HL-60/S4 (cell line): ENCODE measurements at regions not wholly inside any gene's neighbourhood (a gene's known extent, or its start where the extent isn't known, plus 50 kb on each side); places are given as distances from the start of the nearest gene placed in this dataset.

ENCODE experiments used
- in situ Hi-C: fragments of 300-500 bp; cut with MboI; formaldehyde crosslinking; loops from 2 replicates; pipeline ENCODE4 v1.14.3; 2022; ENCODE audit warnings: low sequenced_read_pairs

DNA sequence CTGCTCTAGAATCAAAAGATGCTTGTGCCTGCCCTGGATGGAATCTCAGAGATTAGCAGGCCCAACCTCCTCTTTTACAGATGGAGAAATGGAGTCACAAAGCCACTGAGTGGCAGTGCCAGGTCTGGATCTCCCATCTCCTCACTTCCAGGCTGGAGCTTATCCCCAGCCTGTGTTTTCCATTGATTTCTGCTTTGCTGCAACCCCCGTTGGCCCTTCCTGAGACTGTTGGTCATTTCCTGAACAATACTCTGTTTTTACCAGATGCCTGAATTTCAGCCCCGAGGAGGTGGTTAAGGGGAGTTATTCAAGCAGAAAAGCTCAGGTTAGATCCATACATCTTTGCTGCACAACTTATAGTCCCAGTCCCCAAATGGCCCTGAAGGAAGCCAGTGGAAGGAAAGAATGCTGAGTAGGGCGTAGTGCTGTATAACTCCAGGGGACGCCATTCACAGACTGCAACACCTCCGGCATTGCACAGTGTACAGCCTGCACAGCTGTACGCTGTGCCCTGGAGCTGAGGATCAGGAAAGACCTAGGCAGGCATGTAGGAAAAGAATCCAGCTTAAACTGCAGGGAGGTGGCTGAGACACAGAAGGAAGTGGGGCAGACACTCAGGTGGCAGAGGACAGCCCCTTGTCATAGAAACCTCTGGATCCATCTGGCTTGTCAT is 77.5 kb downstream of the RPLP1 start:
- in situ Hi-C loops, result no loop called here

GRCh38 chr15:69530991-69531664 is 78.5 kb downstream of the RPLP1 start:
- in situ Hi-C loops, result no loop called here

- in situ Hi-C loops, result no loop called here
These were observed 79.0 kb downstream of the RPLP1 start for GRCh38 chr15:69531665-69532027.

DNA sequence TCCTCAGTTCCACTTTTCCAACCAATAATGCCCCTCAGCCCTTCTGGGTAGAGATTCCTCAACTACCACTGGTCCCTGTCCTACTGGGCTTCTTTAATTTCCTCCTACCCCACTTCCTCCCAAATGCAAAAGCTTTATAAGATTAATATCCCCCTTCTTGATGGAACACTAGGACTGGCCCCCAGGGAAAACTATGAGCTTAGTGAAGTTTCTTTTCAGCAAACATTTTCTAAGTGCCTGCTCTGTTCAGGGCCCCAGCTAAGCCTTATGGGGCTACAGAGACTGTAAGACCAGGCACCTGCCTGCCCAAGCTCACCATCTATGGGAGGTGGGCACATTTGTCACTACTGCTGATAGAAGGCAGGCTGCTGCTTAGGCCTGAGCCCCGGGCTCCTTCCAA is 79.4 kb downstream of the RPLP1 start:
- in situ Hi-C loops, result no loop called here

DNA sequence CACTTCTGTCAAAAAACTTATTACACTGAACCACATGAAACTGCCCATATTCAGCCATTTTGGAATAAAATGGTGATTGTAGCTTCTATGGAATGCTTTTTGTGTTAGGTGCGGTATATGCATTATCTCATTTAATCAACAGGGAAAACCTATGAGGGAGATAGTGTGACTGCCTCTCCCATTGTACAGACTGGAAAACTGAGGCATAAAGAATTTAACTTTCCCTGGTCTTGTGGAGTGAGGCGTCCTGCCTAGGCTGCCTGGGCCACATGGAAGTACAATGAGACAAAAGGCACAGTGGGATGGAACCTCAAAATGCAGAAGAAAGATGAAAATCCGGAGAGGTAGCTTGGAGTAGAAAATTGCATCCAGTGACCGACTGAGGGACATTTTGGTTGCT is 80.2 kb downstream of the RPLP1 start:
- in situ Hi-C loops, result no loop called here

- in situ Hi-C loops, result no loop called here
These were observed 80.9 kb downstream of the RPLP1 start for GRCh38 chr15:69533522-69533921.

GRCh38 chr15:69535101-69535638 is 82.6 kb downstream of the RPLP1 start:
- in situ Hi-C loops, result no loop called here

DNA sequence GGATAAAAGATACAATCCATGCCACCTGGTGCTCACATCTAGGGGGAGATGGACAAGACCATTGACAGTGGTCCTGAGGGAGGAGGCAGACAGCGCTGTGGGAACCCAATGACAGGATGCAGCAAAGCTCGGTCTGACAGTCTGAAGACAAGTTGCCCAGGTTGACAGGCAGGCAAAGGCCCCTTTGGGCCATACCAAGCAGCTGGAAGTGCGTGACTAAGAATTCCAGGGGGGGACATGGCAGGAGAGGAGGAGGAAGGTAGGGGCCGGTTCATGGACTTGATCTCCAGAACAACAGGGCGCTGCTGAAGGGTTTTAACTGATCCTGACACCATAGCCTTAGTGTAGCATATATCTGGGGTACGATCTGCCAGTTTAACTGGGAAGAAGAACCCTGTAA is 83.4 kb downstream of the RPLP1 start:
- in situ Hi-C loops, result no loop called here

GRCh38 chr15:69536726-69537512 is 84.3 kb downstream of the RPLP1 start:
- in situ Hi-C loops, result no loop called here

DNA sequence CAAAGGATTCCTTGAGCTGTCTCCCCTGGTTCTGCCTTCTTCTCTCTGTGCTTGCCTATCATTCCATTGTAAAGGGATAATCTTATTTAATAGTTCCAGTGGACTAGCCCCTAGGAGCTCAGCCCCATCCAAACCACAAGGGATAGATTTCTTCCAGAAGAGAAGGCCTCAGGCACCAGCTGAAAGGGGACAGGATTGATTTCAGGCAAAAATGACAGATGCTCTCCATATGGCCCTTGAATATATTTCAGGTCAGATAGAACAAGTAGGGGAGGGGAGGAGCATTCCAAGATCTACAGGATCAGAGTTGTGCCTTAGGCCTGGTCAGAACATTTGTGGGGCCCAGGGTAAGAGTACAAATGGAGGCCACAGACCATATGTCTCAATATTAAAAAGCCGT is 85.3 kb downstream of the RPLP1 start:
- in situ Hi-C loops, result no loop called here

DNA sequence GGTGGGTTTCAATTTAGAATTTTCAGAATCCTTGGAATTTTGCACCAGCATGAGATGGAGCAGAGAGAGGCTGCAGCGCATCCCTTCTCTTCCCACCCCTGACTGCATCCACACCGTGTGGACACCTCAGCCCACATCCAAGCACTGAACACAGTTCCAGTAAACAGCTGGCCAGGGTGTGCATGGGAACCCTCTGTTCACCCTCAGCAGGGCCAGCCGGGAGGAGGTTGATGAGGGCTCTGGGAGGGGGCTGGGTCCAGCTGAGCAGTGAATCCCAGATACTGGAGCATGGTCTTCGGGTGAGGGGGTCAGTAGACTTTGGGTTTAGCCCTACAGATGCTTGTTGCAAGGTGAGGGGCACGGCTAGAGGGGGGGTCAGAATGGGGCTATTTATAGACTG is 85.8 kb downstream of the RPLP1 start:
- in situ Hi-C loops, result no loop called here

- in situ Hi-C loops, result no loop called here
These were observed 86.7 kb downstream of the RPLP1 start for GRCh38 chr15:69539345-69539744.

DNA sequence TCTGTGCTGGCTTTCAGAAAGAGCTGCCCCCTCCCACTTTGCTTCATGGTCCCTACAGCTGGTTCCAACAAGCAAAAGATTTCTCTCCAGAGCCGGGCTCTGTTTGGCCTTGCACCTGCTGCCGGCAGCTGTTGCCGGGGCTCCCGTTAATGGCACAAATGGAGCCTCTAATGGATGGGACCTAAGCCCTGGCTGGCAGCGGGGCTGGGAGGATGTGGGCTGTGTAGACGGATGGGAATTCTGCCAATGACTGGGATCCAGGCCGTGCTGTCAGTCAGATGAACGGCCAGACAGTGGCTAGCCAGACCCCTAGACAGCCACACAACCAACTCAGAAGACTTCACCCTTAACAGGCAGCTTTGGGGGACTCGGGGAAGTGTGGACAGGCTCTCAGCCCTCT is 88.0 kb downstream of the RPLP1 start:
- in situ Hi-C loops, result no loop called here

DNA sequence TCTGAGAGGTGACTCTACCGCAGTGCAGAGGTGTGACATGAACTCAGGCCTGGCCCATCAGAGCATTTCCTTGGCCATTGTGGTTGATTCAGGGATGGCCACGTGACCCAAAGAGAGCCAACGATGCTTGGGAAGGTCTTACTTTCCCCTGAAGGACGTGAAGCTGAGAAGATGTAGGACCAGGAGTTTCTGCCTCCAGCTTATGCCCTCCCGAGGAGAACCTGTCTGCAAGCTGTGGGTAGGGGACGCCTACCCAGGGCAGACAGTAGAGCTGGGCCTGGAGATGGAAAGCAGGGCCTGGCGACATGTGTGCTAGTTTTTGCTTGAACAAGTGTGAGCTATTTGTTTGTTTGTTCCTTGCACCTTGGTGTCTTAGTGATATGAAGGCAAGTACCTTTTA is 89.4 kb downstream of the RPLP1 start:
- in situ Hi-C loops, result no loop called here

- in situ Hi-C loops, result no loop called here
These were observed 91.2 kb downstream of the RPLP1 start for GRCh38 chr15:69543681-69544364.

- in situ Hi-C loops, result no loop called here
These were observed 91.9 kb downstream of the RPLP1 start for GRCh38 chr15:69544365-69545113.

DNA sequence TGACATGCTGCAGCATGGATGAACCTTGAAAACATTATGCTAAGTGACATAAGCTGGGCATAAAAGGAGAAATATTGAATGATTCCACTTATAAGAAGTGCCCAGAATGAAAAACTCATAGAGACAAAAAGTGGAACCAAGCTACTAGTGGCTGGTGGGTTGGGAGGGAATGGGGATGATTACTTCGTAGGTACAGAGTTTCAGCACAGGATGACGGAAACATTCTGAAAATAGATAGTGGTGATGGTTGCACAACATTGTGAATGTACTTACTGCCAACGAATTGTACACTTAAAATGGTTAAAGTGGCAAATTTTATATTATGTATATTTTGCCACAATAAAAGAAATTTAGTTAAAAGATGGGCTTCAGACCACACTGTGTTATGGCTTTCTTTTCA is 93.6 kb downstream of the RPLP1 start:
- in situ Hi-C loops, result no loop called here

GRCh38 chr15:69548395-69549180 is 96.0 kb downstream of the RPLP1 start:
- in situ Hi-C loops, result no loop called here

GRCh38 chr15:69551391-69552056 is 98.9 kb downstream of the RPLP1 start:
- in situ Hi-C loops, result no loop called here
